ENCODE measurements at regions not wholly inside any gene's neighbourhood (a gene's known extent, or its start where the extent isn't known, plus 50 kb on each side); places are given as distances from the start of the nearest gene placed in this dataset.

DNA sequence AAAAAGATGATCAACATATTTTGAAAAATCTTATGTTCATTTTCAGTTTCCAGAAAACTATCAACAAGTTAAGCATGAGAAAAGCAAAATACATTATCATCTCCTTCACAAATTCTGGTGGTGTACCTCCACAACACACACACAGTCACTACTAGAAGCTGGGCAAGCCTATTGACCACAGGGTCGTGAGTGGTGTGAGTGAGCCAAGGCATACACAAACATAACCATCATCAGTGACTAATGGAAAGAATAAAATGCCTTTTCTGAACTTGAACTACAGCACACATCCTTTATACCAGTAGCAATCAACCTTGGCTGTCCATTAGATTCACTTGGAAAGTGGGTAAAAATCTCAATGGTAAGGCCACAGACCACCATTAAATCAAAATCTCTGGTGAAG is 180.2 kb downstream of the FAM47B start:
- Histone ChIP-seq H3K4me1 (no peaks in the 10 kb centered on the region), H3K27me3 (no peaks in the 10 kb centered on the region), H3K36me3 (no peaks in the 10 kb centered on the region), H3K4me3 (no peak overlapping the region), H3K9me3 (no peaks in the 10 kb centered on the region), H3K27ac (no peak overlapping the region)
- no peak for DNase-seq
- TF ChIP-seq, protein P1, sequence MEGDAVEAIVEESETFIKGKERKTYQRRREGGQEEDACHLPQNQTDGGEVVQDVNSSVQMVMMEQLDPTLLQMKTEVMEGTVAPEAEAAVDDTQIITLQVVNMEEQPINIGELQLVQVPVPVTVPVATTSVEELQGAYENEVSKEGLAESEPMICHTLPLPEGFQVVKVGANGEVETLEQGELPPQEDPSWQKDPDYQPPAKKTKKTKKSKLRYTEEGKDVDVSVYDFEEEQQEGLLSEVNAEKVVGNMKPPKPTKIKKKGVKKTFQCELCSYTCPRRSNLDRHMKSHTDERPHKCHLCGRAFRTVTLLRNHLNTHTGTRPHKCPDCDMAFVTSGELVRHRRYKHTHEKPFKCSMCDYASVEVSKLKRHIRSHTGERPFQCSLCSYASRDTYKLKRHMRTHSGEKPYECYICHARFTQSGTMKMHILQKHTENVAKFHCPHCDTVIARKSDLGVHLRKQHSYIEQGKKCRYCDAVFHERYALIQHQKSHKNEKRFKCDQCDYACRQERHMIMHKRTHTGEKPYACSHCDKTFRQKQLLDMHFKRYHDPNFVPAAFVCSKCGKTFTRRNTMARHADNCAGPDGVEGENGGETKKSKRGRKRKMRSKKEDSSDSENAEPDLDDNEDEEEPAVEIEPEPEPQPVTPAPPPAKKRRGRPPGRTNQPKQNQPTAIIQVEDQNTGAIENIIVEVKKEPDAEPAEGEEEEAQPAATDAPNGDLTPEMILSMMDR (IDR thresholded peaks at IDR 0.05), result no peak
- TF ChIP-seq POLR2A (IDR thresholded peaks at IDR 0.05), result no peak
- intact Hi-C loops (cut with DNase I; ENCODE audit: low total_unique reads), result no loop called here

DNA sequence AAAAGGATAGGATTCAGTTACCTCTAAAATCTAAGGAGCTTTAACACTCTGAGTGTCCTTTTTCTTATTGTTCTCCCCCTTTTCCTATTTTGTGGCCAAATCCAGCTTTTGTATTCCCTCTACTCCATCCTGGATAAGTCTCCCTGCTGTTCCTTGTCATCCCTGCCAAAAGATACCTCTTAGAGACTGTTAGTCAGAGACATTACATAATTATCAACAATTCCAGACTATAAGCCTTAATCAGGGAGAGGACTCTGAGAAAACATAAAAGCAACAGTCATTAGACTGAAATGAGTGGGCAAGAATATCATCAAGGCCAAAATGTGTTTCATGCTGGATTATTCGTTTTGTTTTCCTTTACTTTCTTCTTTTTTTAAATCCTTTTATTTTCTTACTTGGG is 206.9 kb downstream of the FAM47B start:
- no peak for DNase-seq
- intact Hi-C loops (cut with DNase I; ENCODE audit: low total_unique reads), result no loop called here
- TF ChIP-seq, protein P1 (IDR thresholded peaks at IDR 0.05), result no peak
- TF ChIP-seq POLR2A (IDR thresholded peaks at IDR 0.05), result no peak

GRCh38 chrX:35150052-35150451 is 207.5 kb downstream of the FAM47B start:
- Histone ChIP-seq H3K27ac (no peak overlapping the region), H3K4me3 (no peak overlapping the region), H3K27me3 (no peaks in the 10 kb centered on the region), H3K4me1 (no peaks in the 10 kb centered on the region), H3K9me3 (no peaks in the 10 kb centered on the region), H3K36me3 (no peaks in the 10 kb centered on the region)
- no peak for DNase-seq
- intact Hi-C loops (cut with DNase I; ENCODE audit: low total_unique reads), result no loop called here
- TF ChIP-seq POLR2A (IDR thresholded peaks at IDR 0.05), result no peak
- TF ChIP-seq, protein P1 (IDR thresholded peaks at IDR 0.05), result no peak

More for the DNA sequence above, 206.9 kb downstream of the FAM47B start:
- H3K4me3 ChIP-seq, result no peak overlapping the region
- H3K4me1 ChIP-seq, result no peaks in the 10 kb centered on the region
- no peaks in the 10 kb centered on the region for H3K27me3 ChIP-seq
- no peak overlapping the region for H3K27ac ChIP-seq
- no peaks in the 10 kb centered on the region for H3K9me3 ChIP-seq
- no peaks in the 10 kb centered on the region for H3K36me3 ChIP-seq

DNA sequence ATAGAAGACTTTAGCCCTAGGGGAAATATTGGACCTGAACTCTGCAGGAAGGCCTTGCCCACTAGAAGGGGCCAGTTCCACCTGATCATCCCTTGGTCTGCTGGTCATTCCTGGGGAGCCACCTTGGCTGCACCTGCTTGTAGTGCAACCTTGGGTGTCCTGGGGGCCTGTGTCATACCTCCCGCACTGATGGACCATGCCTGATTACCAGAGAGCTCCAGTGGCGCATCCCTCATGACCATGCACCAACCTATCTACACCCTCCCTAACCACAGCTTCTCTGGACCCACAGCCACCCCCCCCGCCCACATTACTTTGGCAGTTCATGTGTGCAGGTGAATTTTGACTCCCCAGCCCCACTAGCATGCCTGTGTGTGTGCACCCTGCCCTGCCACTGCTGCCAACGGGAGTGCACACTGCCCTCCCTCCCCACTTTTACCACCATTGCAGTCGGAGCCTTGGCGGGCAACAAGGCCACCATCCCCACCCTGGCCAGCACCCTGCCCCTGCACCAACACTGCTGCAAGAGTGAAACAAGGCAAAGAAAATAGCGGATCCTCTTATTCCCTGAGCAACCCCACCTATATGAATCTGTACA is 208.1 kb downstream of the FAM47B start:
- Histone ChIP-seq H3K4me3 (no peak overlapping the region), H3K27me3 (no peaks in the 10 kb centered on the region), H3K4me1 (no peaks in the 10 kb centered on the region), H3K27ac (no peak overlapping the region), H3K9me3 (no peaks in the 10 kb centered on the region), H3K36me3 (no peaks in the 10 kb centered on the region)
- TF ChIP-seq, protein P1 (IDR thresholded peaks at IDR 0.05), result no peak
- no peak for TF ChIP-seq POLR2A (IDR thresholded peaks at IDR 0.05)
- no peak for DNase-seq
- intact Hi-C loops (cut with DNase I; ENCODE audit: low total_unique reads), result no loop called here

GRCh38 chrX:35166023-35166422 is 223.4 kb downstream of the FAM47B start:
- no peaks in the 10 kb centered on the region for H3K36me3 ChIP-seq
- no peaks in the 10 kb centered on the region for H3K4me1 ChIP-seq
- H3K27ac ChIP-seq, result no peak overlapping the region
- no peaks in the 10 kb centered on the region for H3K9me3 ChIP-seq
- H3K27me3 ChIP-seq, result no peaks in the 10 kb centered on the region
- H3K4me3 ChIP-seq, result no peak overlapping the region
- no peak for DNase-seq
- TF ChIP-seq POLR2A (IDR thresholded peaks at IDR 0.05), result no peak
- intact Hi-C loops (cut with DNase I; ENCODE audit: low total_unique reads), result no loop called here
